SH-SY5Y (cell line): ENCODE measurements at regions not wholly inside any gene's neighbourhood (a gene's known extent, or its start where the extent isn't known, plus 50 kb on each side); places are given as distances from the start of the nearest gene placed in this dataset.

Experiments
- GATA2 ChIP-seq: IDR thresholded peaks from 2 replicates; pipeline ENCODE4 v1.6.1; 2011; ENCODE audit warnings: mild to moderate bottlenecking, low read depth, low read length
- GATA3 ChIP-seq: IDR thresholded peaks from 2 replicates; pipeline ENCODE4 v1.6.1; 2011; ENCODE audit warnings: low read depth, mild to moderate bottlenecking, low read length, moderate library complexity

GRCh38 chr3:30226601-30227151 is 379.7 kb upstream of the TGFBR2 start:
- TF ChIP-seq GATA2 (no peak), GATA3 (no peak)
